Esophagus muscularis mucosa (tissue), 3 donors: ENCODE measurements at regions not wholly inside any gene's neighbourhood (a gene's known extent, or its start where the extent isn't known, plus 50 kb on each side); places are given as distances from the start of the nearest gene placed in this dataset.

Experiments used
- CTCF ChIP-seq, 3 experiments: fragments of 200-600 bp in 2 of 3; fragments of 450-650 bp in 1 of 3; sonication (generic) in 2 of 3; IDR thresholded peaks; one replicate each; pipeline ENCODE4 v1.5.1; 2017 to 2019; ENCODE audit warnings: antibody characterized with exemption in 3 of 3, mild to moderate bottlenecking in 2 of 3, moderate library complexity in 1 of 3
- POLR2A ChIP-seq: fragments of 450-650 bp; IDR thresholded peaks from one replicate; pipeline ENCODE4 v1.6.1; 2017; ENCODE audit warnings: antibody characterized with exemption, moderate library complexity, mild to moderate bottlenecking, low read depth

- no peak for TF ChIP-seq POLR2A
- no peak for TF ChIP-seq CTCF (IDR thresholded peaks at IDR 0.05)
Measured at GRCh38 chr12:77382096-77382742, 316.9 kb upstream of the E2F7 start.
